Activated naive CD4-positive, alpha-beta T cell treated with anti-CD3 and anti-CD28 coated beads for 36 hours (primary cell): ENCODE measurements at regions not wholly inside any gene's neighbourhood (a gene's known extent, or its start where the extent isn't known, plus 50 kb on each side); places are given as distances from the start of the nearest gene placed in this dataset.

Experiments
- CTCF ChIA-PET: fragments of 350-600 bp; sonication (Branson Sonifier 250); formaldehyde crosslinking; loops from one replicate; lab custom pipeline; 2021; ENCODE audit warnings: antibody characterized with exemption; lab: Charles Lee
- DNase-seq: peaks from one replicate; pipeline ENCODE4 v3.0.0-alpha.2; 2020
- H3K27ac Mint-ChIP-seq: one replicate; pipeline ENCODE4 v1.8.0; 2021; ENCODE audit warnings: mild to moderate bottlenecking, mixed read lengths
- H3K27me3 Mint-ChIP-seq: one replicate; pipeline ENCODE4 v1.8.0; 2021; ENCODE audit warnings: low read depth, mixed read lengths
- H3K36me3 Mint-ChIP-seq: one replicate; pipeline ENCODE4 v1.8.0; 2021; ENCODE audit warnings: low read depth, mixed read lengths
- H3K4me1 Mint-ChIP-seq: one replicate; pipeline ENCODE4 v1.8.0; 2021; ENCODE audit warnings: low read depth, mixed read lengths
- H3K4me3 Mint-ChIP-seq: one replicate; pipeline ENCODE4 v1.8.0; 2021; ENCODE audit warnings: mild to moderate bottlenecking, moderate library complexity, mixed read lengths
- H3K9me3 Mint-ChIP-seq: one replicate; pipeline ENCODE4 v1.8.0; 2021; ENCODE audit warnings: mixed read lengths
- intact Hi-C: fragments of 100-400 bp; cut with micrococcal nuclease; formaldehyde crosslinking; loops from one replicate; pipeline ENCODE4 v1.15.1; 2023

- intact Hi-C loops: no loop called here
- peaks cover 4% of the 10 kb centered on the region for H3K9me3 Mint-ChIP-seq
- CTCF ChIA-PET: no interaction called here
- H3K27me3 Mint-ChIP-seq: no peaks in the 10 kb centered on the region
- no peak overlapping the region for H3K27ac Mint-ChIP-seq
- no peaks in the 10 kb centered on the region for H3K4me1 Mint-ChIP-seq
- H3K4me3 Mint-ChIP-seq: no peak overlapping the region
- H3K36me3 Mint-ChIP-seq: no peaks in the 10 kb centered on the region
- no peak for DNase-seq
These were observed 933.0 kb upstream of the LCORL start for GRCh38 chr4:18954538-18954937.

GRCh38 chr4:18953613-18954012 is 932.1 kb upstream of the LCORL start:
- no peak for DNase-seq
- no peaks in the 10 kb centered on the region for H3K27me3 Mint-ChIP-seq
- no peak overlapping the region for H3K27ac Mint-ChIP-seq
- CTCF ChIA-PET: no interaction called here
- no peak overlapping the region for H3K4me3 Mint-ChIP-seq
- no peaks in the 10 kb centered on the region for H3K36me3 Mint-ChIP-seq
- intact Hi-C loops: no loop called here
- H3K9me3 Mint-ChIP-seq: peaks cover 4% of the 10 kb centered on the region
- H3K4me1 Mint-ChIP-seq: no peaks in the 10 kb centered on the region

- H3K27ac Mint-ChIP-seq: no peak overlapping the region
- intact Hi-C loops: no loop called here
- H3K4me3 Mint-ChIP-seq: no peak overlapping the region
- H3K36me3 Mint-ChIP-seq: no peaks in the 10 kb centered on the region
- H3K9me3 Mint-ChIP-seq: peaks cover 5% of the 10 kb centered on the region
- no peak for DNase-seq
- H3K27me3 Mint-ChIP-seq: no peaks in the 10 kb centered on the region
- CTCF ChIA-PET: interaction anchor here (0.5 kb wide), 1 partner anchor 279 kb away, joined by 3 read pairs; no protein-coding TSS in a partner anchor
- no peaks in the 10 kb centered on the region for H3K4me1 Mint-ChIP-seq
These were observed 923.9 kb upstream of the LCORL start for GRCh38 chr4:18945464-18945863.

- intact Hi-C loops: no loop called here
- Mint-ChIP-seq H3K4me1 (no peaks in the 10 kb centered on the region), H3K9me3 (peaks cover 5% of the 10 kb centered on the region), H3K27ac (no peak overlapping the region), H3K4me3 (no peak overlapping the region), H3K36me3 (no peaks in the 10 kb centered on the region), H3K27me3 (no peaks in the 10 kb centered on the region)
- CTCF ChIA-PET: no interaction called here
- DNase-seq: no peak
These were observed 921.3 kb upstream of the LCORL start for GRCh38 chr4:18942874-18943273.

GRCh38 chr4:18938343-18939099 is 917.0 kb upstream of the LCORL start:
- no peak overlapping the region for H3K4me3 Mint-ChIP-seq
- H3K36me3 Mint-ChIP-seq: no peaks in the 10 kb centered on the region
- no peaks in the 10 kb centered on the region for H3K27me3 Mint-ChIP-seq
- DNase-seq: no peak
- intact Hi-C loops: no loop called here
- H3K9me3 Mint-ChIP-seq: peaks cover 11% of the 10 kb centered on the region
- CTCF ChIA-PET: interaction anchor here (0.5 kb wide), 1 partner anchor 323 kb away, joined by 3 read pairs; no protein-coding TSS in a partner anchor
- H3K27ac Mint-ChIP-seq: no peak overlapping the region
- no peaks in the 10 kb centered on the region for H3K4me1 Mint-ChIP-seq

GRCh38 chr4:18937746-18938145 is 916.2 kb upstream of the LCORL start:
- H3K9me3 Mint-ChIP-seq: peaks cover 11% of the 10 kb centered on the region
- no peak overlapping the region for H3K4me3 Mint-ChIP-seq
- CTCF ChIA-PET: no interaction called here
- no peak overlapping the region for H3K27ac Mint-ChIP-seq
- no peak for DNase-seq
- H3K36me3 Mint-ChIP-seq: no peaks in the 10 kb centered on the region
- intact Hi-C loops: no loop called here
- no peaks in the 10 kb centered on the region for H3K27me3 Mint-ChIP-seq
- no peaks in the 10 kb centered on the region for H3K4me1 Mint-ChIP-seq

GRCh38 chr4:18937080-18937479 is 915.5 kb upstream of the LCORL start:
- Mint-ChIP-seq H3K36me3 (no peaks in the 10 kb centered on the region), H3K4me3 (no peak overlapping the region), H3K4me1 (no peaks in the 10 kb centered on the region), H3K27ac (no peak overlapping the region), H3K9me3 (peaks cover 11% of the 10 kb centered on the region), H3K27me3 (no peaks in the 10 kb centered on the region)
- no peak for DNase-seq
- intact Hi-C loops: no loop called here
- CTCF ChIA-PET: no interaction called here

- H3K27me3 Mint-ChIP-seq: no peaks in the 10 kb centered on the region
- peaks cover 11% of the 10 kb centered on the region for H3K9me3 Mint-ChIP-seq
- no peak overlapping the region for H3K27ac Mint-ChIP-seq
- CTCF ChIA-PET: no interaction called here
- intact Hi-C loops: no loop called here
- H3K4me1 Mint-ChIP-seq: no peaks in the 10 kb centered on the region
- DNase-seq: no peak
- no peaks in the 10 kb centered on the region for H3K36me3 Mint-ChIP-seq
- H3K4me3 Mint-ChIP-seq: no peak overlapping the region
These were observed 914.2 kb upstream of the LCORL start for GRCh38 chr4:18935659-18936345.

GRCh38 chr4:18934197-18934596 is 912.6 kb upstream of the LCORL start:
- DNase-seq: no peak
- intact Hi-C loops: no loop called here
- Mint-ChIP-seq H3K36me3 (no peaks in the 10 kb centered on the region), H3K9me3 (peaks cover 13% of the 10 kb centered on the region), H3K27ac (no peak overlapping the region), H3K4me1 (no peaks in the 10 kb centered on the region), H3K27me3 (no peaks in the 10 kb centered on the region), H3K4me3 (no peak overlapping the region)
- CTCF ChIA-PET: no interaction called here

- H3K27ac Mint-ChIP-seq: no peak overlapping the region
These were observed 911.3 kb upstream of the LCORL start for GRCh38 chr4:18932730-18933339.

GRCh38 chr4:18931643-18932377 is 910.3 kb upstream of the LCORL start:
- Mint-ChIP-seq H3K27ac (no peak overlapping the region), H3K36me3 (no peaks in the 10 kb centered on the region), H3K4me1 (no peaks in the 10 kb centered on the region), H3K4me3 (no peak overlapping the region), H3K27me3 (no peaks in the 10 kb centered on the region), H3K9me3 (peaks cover 6% of the 10 kb centered on the region)
- DNase-seq: no peak
- intact Hi-C loops: no loop called here
- CTCF ChIA-PET: no interaction called here

More at GRCh38 chr4:18932730-18933339, 911.3 kb upstream of the LCORL start:
- no peaks in the 10 kb centered on the region for H3K4me1 Mint-ChIP-seq
- H3K27me3 Mint-ChIP-seq: no peaks in the 10 kb centered on the region
- CTCF ChIA-PET: no interaction called here
- H3K4me3 Mint-ChIP-seq: no peak overlapping the region
- no peak for DNase-seq
- H3K9me3 Mint-ChIP-seq: peaks cover 13% of the 10 kb centered on the region
- H3K36me3 Mint-ChIP-seq: no peaks in the 10 kb centered on the region
- intact Hi-C loops: no loop called here

- no peaks in the 10 kb centered on the region for H3K27me3 Mint-ChIP-seq
- no peak overlapping the region for H3K4me3 Mint-ChIP-seq
- H3K36me3 Mint-ChIP-seq: no peaks in the 10 kb centered on the region
- CTCF ChIA-PET: no interaction called here
- intact Hi-C loops: no loop called here
- DNase-seq: no peak
- H3K9me3 Mint-ChIP-seq: peaks cover 2% of the 10 kb centered on the region
- H3K27ac Mint-ChIP-seq: no peak overlapping the region
- H3K4me1 Mint-ChIP-seq: no peaks in the 10 kb centered on the region
These were observed 908.9 kb upstream of the LCORL start for GRCh38 chr4:18930487-18930886.
